K562 (cell line): ENCODE measurements at regions not wholly inside any gene's neighbourhood (a gene's known extent, or its start where the extent isn't known, plus 50 kb on each side); places are given as distances from the start of the nearest gene placed in this dataset.

Experiments
- BRD9 ChIP-seq: fragments of 450-650 bp; IDR thresholded peaks from 2 replicates; pipeline ENCODE4 v1.6.1; 2018; ENCODE audit warnings: low read depth; ENCODE audit not compliant: partially characterized antibody
- ESRRB ChIP-seq: fragments of 250-450 bp; sonication (Bioruptor Pico); IDR thresholded peaks from 2 replicates; pipeline ENCODE4 v1.5.0; 2020; ENCODE audit warnings: mild to moderate bottlenecking, moderate library complexity, borderline replicate concordance
- GTF2F1 ChIP-seq: IDR thresholded peaks from 2 replicates; pipeline ENCODE4 v1.6.1; 2011; ENCODE audit warnings: low read depth, low read length, improper control_type of control experiment
- MTF1 ChIP-seq: fragments of 250-450 bp; sonication (Bioruptor Pico); IDR thresholded peaks from 2 replicates; pipeline ENCODE4 v1.9.0; 2021; ENCODE audit warnings: moderate library complexity, mild to moderate bottlenecking, inconsistent platforms, borderline replicate concordance
- TF ChIP-seq, protein P1 (sequence below), 2 experiments: fragments of 450-650 bp; formaldehyde crosslinking in 1 of 2; IDR thresholded peaks; 2 replicates each; pipeline versions ENCODE4 v1.4.0 to v1.6.1; 2014 to 2020; ENCODE audit warnings: mild to moderate bottlenecking in 2 of 2, borderline replicate concordance in 1 of 2, low read depth in 1 of 2
- TF ChIP-seq, protein P2 (sequence below): fragments of 250-450 bp; sonication (Bioruptor Pico); IDR thresholded peaks from 2 replicates; pipeline ENCODE4 v1.8.0; 2021; ENCODE audit warnings: moderate library complexity, mild to moderate bottlenecking, inconsistent platforms

- TF ChIP-seq, protein P1, sequence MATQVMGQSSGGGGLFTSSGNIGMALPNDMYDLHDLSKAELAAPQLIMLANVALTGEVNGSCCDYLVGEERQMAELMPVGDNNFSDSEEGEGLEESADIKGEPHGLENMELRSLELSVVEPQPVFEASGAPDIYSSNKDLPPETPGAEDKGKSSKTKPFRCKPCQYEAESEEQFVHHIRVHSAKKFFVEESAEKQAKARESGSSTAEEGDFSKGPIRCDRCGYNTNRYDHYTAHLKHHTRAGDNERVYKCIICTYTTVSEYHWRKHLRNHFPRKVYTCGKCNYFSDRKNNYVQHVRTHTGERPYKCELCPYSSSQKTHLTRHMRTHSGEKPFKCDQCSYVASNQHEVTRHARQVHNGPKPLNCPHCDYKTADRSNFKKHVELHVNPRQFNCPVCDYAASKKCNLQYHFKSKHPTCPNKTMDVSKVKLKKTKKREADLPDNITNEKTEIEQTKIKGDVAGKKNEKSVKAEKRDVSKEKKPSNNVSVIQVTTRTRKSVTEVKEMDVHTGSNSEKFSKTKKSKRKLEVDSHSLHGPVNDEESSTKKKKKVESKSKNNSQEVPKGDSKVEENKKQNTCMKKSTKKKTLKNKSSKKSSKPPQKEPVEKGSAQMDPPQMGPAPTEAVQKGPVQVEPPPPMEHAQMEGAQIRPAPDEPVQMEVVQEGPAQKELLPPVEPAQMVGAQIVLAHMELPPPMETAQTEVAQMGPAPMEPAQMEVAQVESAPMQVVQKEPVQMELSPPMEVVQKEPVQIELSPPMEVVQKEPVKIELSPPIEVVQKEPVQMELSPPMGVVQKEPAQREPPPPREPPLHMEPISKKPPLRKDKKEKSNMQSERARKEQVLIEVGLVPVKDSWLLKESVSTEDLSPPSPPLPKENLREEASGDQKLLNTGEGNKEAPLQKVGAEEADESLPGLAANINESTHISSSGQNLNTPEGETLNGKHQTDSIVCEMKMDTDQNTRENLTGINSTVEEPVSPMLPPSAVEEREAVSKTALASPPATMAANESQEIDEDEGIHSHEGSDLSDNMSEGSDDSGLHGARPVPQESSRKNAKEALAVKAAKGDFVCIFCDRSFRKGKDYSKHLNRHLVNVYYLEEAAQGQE (IDR thresholded peaks at IDR 0.05; ENCODE audit: borderline replicate concordance) = peak; percentile 60
- TF ChIP-seq, protein P1 (CRISPR knock-in tag; IDR thresholded peaks at IDR 0.05; ENCODE audit: low read depth) = peak; percentile 26; the same call in 1 of the 2 replicates
- TF ChIP-seq, protein P2, sequence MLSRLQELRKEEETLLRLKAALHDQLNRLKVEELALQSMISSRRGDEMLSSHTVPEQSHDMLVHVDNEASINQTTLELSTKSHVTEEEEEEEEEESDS (CRISPR knock-in tag) = no peak
- no peak; the same call in 1 of the 2 replicates for TF ChIP-seq MTF1 (CRISPR knock-in tag)
- TF ChIP-seq ESRRB (CRISPR knock-in tag) = no peak
- peak; percentile 86 for TF ChIP-seq BRD9
- no peak for TF ChIP-seq GTF2F1
Observed at GRCh38 chr6:37083243-37084138, 78.0 kb downstream of the FGD2 start (continued).
